DND-41 (cell line): ENCODE measurements at regions not wholly inside any gene's neighbourhood (a gene's known extent, or its start where the extent isn't known, plus 50 kb on each side); places are given as distances from the start of the nearest gene placed in this dataset.

ENCODE experiments used
- ATAC-seq: fragments of 200-7000 bp; cut with Tn5 transposase; 3 replicates; pipeline ENCODE4 v1.9.1; 2021; ENCODE audit warnings: low read depth; ENCODE audit not compliant: insufficient read depth
- DNase-seq: peaks from one replicate; pipeline ENCODE4 v3.0.0-alpha.2; 2020
- H2AFZ ChIP-seq: 2 replicates; pipeline ENCODE4 v1.6.0; 2012; ENCODE audit warnings: low read depth, low read length
- H3K27ac ChIP-seq: 2 replicates; pipeline ENCODE4 v1.5.1; 2012; ENCODE audit warnings: low read length, inconsistent platforms
- H3K27me3 ChIP-seq: fragments of 200-600 bp; sonication (generic); 2 replicates; pipeline ENCODE4 v1.6.0; 2012; ENCODE audit warnings: low read length, mild to moderate bottlenecking, inconsistent platforms; ENCODE audit not compliant: insufficient read depth, poor library complexity
- H3K36me3 ChIP-seq: 2 replicates; pipeline ENCODE4 v1.5.1; 2012; ENCODE audit warnings: low read length, inconsistent platforms; ENCODE audit not compliant: insufficient read depth
- H3K4me1 ChIP-seq: 2 replicates; pipeline ENCODE4 v1.5.1; 2012; ENCODE audit warnings: mild to moderate bottlenecking, low read length; ENCODE audit not compliant: insufficient read depth
- H3K4me2 ChIP-seq: 2 replicates; pipeline ENCODE4 v1.6.0; 2012; ENCODE audit warnings: mild to moderate bottlenecking, moderate library complexity, low read length, inconsistent platforms; ENCODE audit not compliant: insufficient read depth
- H3K4me3 ChIP-seq, 2 experiments: fragments of 200-600 bp in 1 of 2; shearing (Covaris generic) in 1 of 2; 2 replicates each; pipeline ENCODE4 v1.5.1; 2012 to 2016; ENCODE audit warnings: inconsistent platforms in 2 of 2, low read length in 2 of 2, mild to moderate bottlenecking in 2 of 2, low read depth in 1 of 2, moderate library complexity in 1 of 2
- H3K79me2 ChIP-seq: 2 replicates; pipeline ENCODE4 v1.6.0; 2012; ENCODE audit warnings: low read length, inconsistent platforms; ENCODE audit not compliant: insufficient read depth
- H3K9ac ChIP-seq: 2 replicates; pipeline ENCODE4 v1.6.0; 2012; ENCODE audit warnings: low read depth, mild to moderate bottlenecking, inconsistent platforms, low read length, moderate library complexity
- H3K9me3 ChIP-seq: 2 replicates; pipeline ENCODE4 v1.5.1; 2012; ENCODE audit warnings: low read length, moderate library complexity, mild to moderate bottlenecking, inconsistent platforms; ENCODE audit not compliant: insufficient read depth, severe bottlenecking
- H4K20me1 ChIP-seq: 2 replicates; pipeline ENCODE4 v1.6.0; 2012; ENCODE audit warnings: low read length; ENCODE audit not compliant: insufficient read depth
- CTCF ChIP-seq: IDR thresholded peaks from 2 replicates; pipeline ENCODE4 v1.5.1; 2012; ENCODE audit warnings: borderline replicate concordance, low read length, moderate library complexity, mild to moderate bottlenecking; ENCODE audit not compliant: poor library complexity, severe bottlenecking; ENCODE audit errors: extremely low read depth
- EZH2 ChIP-seq: IDR thresholded peaks from 3 replicates; pipeline ENCODE4 v1.6.1; 2012; ENCODE audit warnings: borderline replicate concordance, low read depth, mild to moderate bottlenecking, moderate library complexity, low read length, inconsistent platforms; ENCODE audit not compliant: severe bottlenecking

- Histone ChIP-seq H3K36me3 (no peaks in the 10 kb centered on the region), H3K27me3 (no peaks in the 10 kb centered on the region), H3K79me2 (no peaks in the 10 kb centered on the region), H3K4me2 (no peak overlapping the region), H3K9me3 (no peaks in the 10 kb centered on the region), H3K27ac (no peak overlapping the region), H3K4me3 (no peak overlapping the region), H2AFZ (no peak overlapping the region), H4K20me1 (no peaks in the 10 kb centered on the region), H3K4me1 (no peaks in the 10 kb centered on the region), H3K9ac (no peak overlapping the region)
- no peak for ATAC-seq
- TF ChIP-seq CTCF (no peak), EZH2 (no peak)
- no peak for DNase-seq
These were observed 227.9 kb downstream of the ALG10B start for GRCh38 chr12:38544330-38545066.

DNA sequence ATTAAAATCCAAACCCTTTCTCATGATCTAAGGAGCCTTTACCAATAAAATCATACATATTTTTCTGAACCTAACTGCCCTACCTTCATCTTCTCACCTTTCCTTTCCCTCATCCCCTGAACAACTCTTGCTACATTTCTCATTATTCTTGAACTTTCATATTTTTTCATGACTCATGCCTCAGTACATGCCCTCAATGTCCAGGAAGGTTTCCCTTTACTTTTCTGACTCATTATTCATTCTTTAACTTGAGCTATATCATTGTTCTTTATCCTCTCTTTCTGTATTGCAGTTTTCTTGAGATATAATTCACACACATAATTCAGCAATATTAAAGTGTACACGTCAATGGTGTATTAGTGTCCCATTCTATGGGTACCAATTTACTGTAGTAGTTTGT lies 231.0 kb downstream of the ALG10B start:
- Histone ChIP-seq H3K27me3 (no peaks in the 10 kb centered on the region), H4K20me1 (no peaks in the 10 kb centered on the region), H3K4me2 (no peak overlapping the region), H3K36me3 (no peaks in the 10 kb centered on the region), H3K9ac (no peak overlapping the region), H3K4me3 (no peak overlapping the region), H3K9me3 (no peaks in the 10 kb centered on the region), H3K79me2 (no peaks in the 10 kb centered on the region), H3K27ac (no peak overlapping the region), H2AFZ (no peak overlapping the region), H3K4me1 (no peaks in the 10 kb centered on the region)
- ATAC-seq, result no peak
- no peak for DNase-seq
- TF ChIP-seq CTCF, result no peak

- no peak overlapping the region for H2AFZ ChIP-seq
- H3K27me3 ChIP-seq, result no peaks in the 10 kb centered on the region
- H3K36me3 ChIP-seq, result no peaks in the 10 kb centered on the region
- H3K9me3 ChIP-seq, result no peaks in the 10 kb centered on the region
- no peak overlapping the region for H3K9ac ChIP-seq
- TF ChIP-seq EZH2, result no peak
- no peak for TF ChIP-seq CTCF
- H3K27ac ChIP-seq, result no peak overlapping the region
- DNase-seq, result no peak
- H3K79me2 ChIP-seq, result no peaks in the 10 kb centered on the region
- no peak overlapping the region for H3K4me3 ChIP-seq
- no peak overlapping the region for H3K4me2 ChIP-seq
- no peaks in the 10 kb centered on the region for H4K20me1 ChIP-seq
- no peak for ATAC-seq
- no peaks in the 10 kb centered on the region for H3K4me1 ChIP-seq
These were observed 239.3 kb downstream of the ALG10B start for GRCh38 chr12:38555620-38556591.
